CD14-positive monocyte (primary cell): ENCODE measurements at regions not wholly inside any gene's neighbourhood (a gene's known extent, or its start where the extent isn't known, plus 50 kb on each side); places are given as distances from the start of the nearest gene placed in this dataset.

Experiments
- DNase-seq, 3 donors: peaks; one replicate each; pipeline ENCODE4 v3.0.0-alpha.2; 2011 to 2022
- H2AFZ ChIP-seq: 2 replicates; pipeline ENCODE4 v1.6.0; 2012; ENCODE audit warnings: mild to moderate bottlenecking, low read depth, low read length, inconsistent platforms; ENCODE audit not compliant: insufficient read depth, poor library complexity, severe bottlenecking
- H3K27ac ChIP-seq, 2 donors: 1 replicate in 1 of 2; 2 replicates in 1 of 2; pipeline ENCODE4 v1.5.1; 2012 to 2013; ENCODE audit warnings: low read length in 2 of 2, control low read depth in 1 of 2, inconsistent platforms in 1 of 2, low read depth in 1 of 2, mild to moderate bottlenecking in 1 of 2
- H3K27me3 ChIP-seq, 2 donors: one replicate each; pipeline versions ENCODE4 v1.6.0 to v1.6.1; 2011 to 2013; ENCODE audit warnings: low read length in 2 of 2; ENCODE audit not compliant: control insufficient read depth in 2 of 2, insufficient read depth in 2 of 2
- H3K36me3 ChIP-seq, 2 donors: replicated peaks in 1 of 2; 1 replicate in 1 of 2; 2 replicates in 1 of 2; pipeline versions ENCODE4 v1.5.1 to v1.6.1; 2012 to 2013; ENCODE audit warnings: low read length in 2 of 2, control low read depth in 1 of 2, inconsistent platforms in 1 of 2, mild to moderate bottlenecking in 1 of 2; ENCODE audit not compliant: insufficient read depth in 2 of 2, control insufficient read depth in 1 of 2
- H3K4me1 ChIP-seq, 2 donors: 1 replicate in 1 of 2; 2 replicates in 1 of 2; pipeline versions ENCODE4 v1.5.1 to v1.6.1; 2012 to 2013; ENCODE audit warnings: low read length in 2 of 2, control low read depth in 1 of 2, inconsistent platforms in 1 of 2, mild to moderate bottlenecking in 1 of 2, moderate library complexity in 1 of 2; ENCODE audit not compliant: insufficient read depth in 2 of 2, control insufficient read depth in 1 of 2
- H3K4me2 ChIP-seq: replicated peaks from 2 replicates; pipeline ENCODE3; 2012; ENCODE audit warnings: low read length, moderate library complexity, mild to moderate bottlenecking; ENCODE audit not compliant: poor library complexity, severe bottlenecking; ENCODE audit errors: extremely low read depth
- H3K4me3 ChIP-seq, 3 experiments: fragments of 200-600 bp in 1 of 3; sonication (generic) in 1 of 3; replicated peaks in 1 of 3; 1 replicate in 2 of 3; 2 replicates in 1 of 3; pipeline ENCODE4 v1.5.1; 2011 to 2013; ENCODE audit warnings: low read length in 3 of 3, mild to moderate bottlenecking in 3 of 3, control low read depth in 2 of 3, low read depth in 2 of 3, inconsistent platforms in 1 of 3, moderate library complexity in 1 of 3
- H3K79me2 ChIP-seq: 2 replicates; pipeline ENCODE4 v1.6.0; 2012; ENCODE audit warnings: mild to moderate bottlenecking, control low read depth, inconsistent platforms, low read length, moderate library complexity; ENCODE audit not compliant: insufficient read depth
- H3K9ac ChIP-seq: 2 replicates; pipeline ENCODE4 v1.6.0; 2017; ENCODE audit warnings: low read length, mild to moderate bottlenecking; ENCODE audit not compliant: insufficient read depth, poor library complexity, severe bottlenecking
- H3K9me3 ChIP-seq, 2 donors: replicated peaks in 1 of 2; 1 replicate in 1 of 2; 2 replicates in 1 of 2; pipeline versions ENCODE4 v1.5.1 to v1.6.1; 2012 to 2013; ENCODE audit warnings: low read length in 2 of 2, control low read depth in 1 of 2; ENCODE audit not compliant: control insufficient read depth in 1 of 2, insufficient read depth in 1 of 2
- H4K20me1 ChIP-seq: 2 replicates; pipeline ENCODE4 v1.6.0; 2012; ENCODE audit warnings: mild to moderate bottlenecking, low read length, control low read depth, moderate library complexity; ENCODE audit not compliant: insufficient read depth
- H3K27ac Mint-ChIP-seq, 7 donors: one replicate each; pipeline ENCODE4 v1.8.0; 2020; ENCODE audit warnings: mild to moderate bottlenecking in 7 of 7, mixed read lengths in 7 of 7, moderate library complexity in 6 of 7, inconsistent platforms in 2 of 7
- H3K27me3 Mint-ChIP-seq, 3 donors: one replicate each; pipeline ENCODE4 v1.8.0; 2021 to 2022; ENCODE audit warnings: low read depth in 3 of 3, mild to moderate bottlenecking in 3 of 3, mixed read lengths in 3 of 3, moderate library complexity in 3 of 3, inconsistent platforms in 1 of 3
- H3K36me3 Mint-ChIP-seq, 2 donors: one replicate each; pipeline ENCODE4 v1.8.0; 2020; ENCODE audit warnings: mixed read lengths in 2 of 2, inconsistent platforms in 1 of 2, mild to moderate bottlenecking in 1 of 2
- H3K4me1 Mint-ChIP-seq: one replicate; pipeline ENCODE4 v1.8.0; 2020; ENCODE audit warnings: mild to moderate bottlenecking, mixed read lengths
- H3K4me3 Mint-ChIP-seq, 2 donors: one replicate each; pipeline ENCODE4 v1.8.0; 2020; ENCODE audit warnings: mild to moderate bottlenecking in 2 of 2, mixed read lengths in 2 of 2, moderate library complexity in 1 of 2
- H3K9me3 Mint-ChIP-seq, 7 donors: one replicate each; pipeline ENCODE4 v1.8.0; 2020 to 2022; ENCODE audit warnings: mixed read lengths in 7 of 7, mild to moderate bottlenecking in 6 of 7, moderate library complexity in 6 of 7, inconsistent platforms in 2 of 7
- CTCF ChIP-seq: fragments of 200-600 bp; IDR thresholded peaks from one replicate; pipeline ENCODE4 v1.8.0; 2022; ENCODE audit warnings: antibody characterized with exemption, mild to moderate bottlenecking
- WGBS: methylation state at CpG from one replicate; pipeline ENCODE4 v1.1.5; 2013; ENCODE audit warnings: missing lambda C conversion rate; ENCODE audit not compliant: insufficient coverage; 5-methylcytosine and 5-hydroxymethylcytosine counted together
- intact Hi-C, 2 donors: fragments of 100-400 bp; cut with micrococcal nuclease; formaldehyde crosslinking; loops; one replicate each; pipeline versions ENCODE4 v1.15.0 to v1.15.1; 2023

GRCh38 chr13:84985860-84986259, 813.4 kb downstream of the SLITRK6 start:
- intact Hi-C loops: no loop called here
- H3K36me3 ChIP-seq: no peaks in the 10 kb centered on the region
- Mint-ChIP-seq H3K27me3 (no peaks in the 10 kb centered on the region), H3K4me1 (no peaks in the 10 kb centered on the region), H3K27ac (peak overlapping the region in 1 of 7 donors; percentile 10), H3K36me3 (no peaks in the 10 kb centered on the region), H3K4me3 (no peak overlapping the region), H3K9me3 (peaks cover 0 to 3% (median 0%) of the 10 kb centered on the region in 7 donors)
- H2AFZ ChIP-seq: no peak overlapping the region
- H3K4me3 ChIP-seq: no peak overlapping the region
- no peak for DNase-seq
- no peak for TF ChIP-seq CTCF
- H3K4me2 ChIP-seq: no peak overlapping the region
- no peaks in the 10 kb centered on the region for H3K4me1 ChIP-seq
- no peak overlapping the region for H3K27ac ChIP-seq
- H3K9me3 ChIP-seq: no peaks in the 10 kb centered on the region
- no peak overlapping the region for H3K9ac ChIP-seq
- H3K27me3 ChIP-seq: no peaks in the 10 kb centered on the region
- H3K79me2 ChIP-seq: no peaks in the 10 kb centered on the region
- no CpG with 5 or more reads among the region's 2 CpGs for WGBS
- H4K20me1 ChIP-seq: no peaks in the 10 kb centered on the region

DNA sequence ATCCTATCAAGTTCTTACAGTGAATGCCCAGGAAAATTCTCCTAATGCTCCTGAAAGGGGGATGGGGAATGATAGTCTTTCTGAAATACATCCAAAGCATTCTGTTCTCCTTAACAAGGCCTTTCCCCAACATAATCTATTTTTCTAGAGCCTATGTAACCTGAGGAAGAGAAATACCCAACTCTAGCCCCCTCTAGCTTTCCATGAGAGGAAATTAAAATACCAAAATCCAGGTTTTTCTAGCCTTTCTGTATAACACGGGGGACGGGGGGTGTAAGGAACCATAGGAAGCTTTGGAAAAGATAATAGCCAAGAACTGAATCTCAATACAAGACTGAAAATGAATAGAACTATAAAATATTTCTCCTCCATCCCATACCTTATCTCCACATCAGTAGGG, 815.9 kb downstream of the SLITRK6 start:
- DNase-seq: no peak
- Histone ChIP-seq H3K4me1 (no peaks in the 10 kb centered on the region), H4K20me1 (no peaks in the 10 kb centered on the region), H3K4me3 (no peak overlapping the region), H3K4me2 (no peak overlapping the region), H2AFZ (no peak overlapping the region), H3K27me3 (no peaks in the 10 kb centered on the region), H3K9ac (no peak overlapping the region), H3K27ac (no peak overlapping the region), H3K36me3 (no peaks in the 10 kb centered on the region), H3K79me2 (no peaks in the 10 kb centered on the region), H3K9me3 (no peaks in the 10 kb centered on the region)
- intact Hi-C loops: no loop called here
- WGBS: no CpG with 5 or more reads among the region's 2 CpGs
- peaks cover 0 to 5% (median 0%) of the 10 kb centered on the region in 7 donors for H3K9me3 Mint-ChIP-seq
- no peak overlapping the region for H3K4me3 Mint-ChIP-seq
- no peaks in the 10 kb centered on the region for H3K4me1 Mint-ChIP-seq
- H3K27me3 Mint-ChIP-seq: no peaks in the 10 kb centered on the region
- no peak overlapping the region for H3K27ac Mint-ChIP-seq
- TF ChIP-seq CTCF: no peak
- no peaks in the 10 kb centered on the region for H3K36me3 Mint-ChIP-seq
